Activated T-cell treated with anti-CD3 and anti-CD28 coated beads for 24 hours (primary cell): ENCODE measurements at regions not wholly inside any gene's neighbourhood (a gene's known extent, or its start where the extent isn't known, plus 50 kb on each side); places are given as distances from the start of the nearest gene placed in this dataset.

Experiments used
- DNase-seq: peaks from one replicate; pipeline ENCODE4 v3.0.0-alpha.2; 2020; ENCODE audit warnings: low read depth

GRCh38 chr12:91240386-91241095, 57.9 kb upstream of the DCN start:
- DNase-seq = no peak

DNA sequence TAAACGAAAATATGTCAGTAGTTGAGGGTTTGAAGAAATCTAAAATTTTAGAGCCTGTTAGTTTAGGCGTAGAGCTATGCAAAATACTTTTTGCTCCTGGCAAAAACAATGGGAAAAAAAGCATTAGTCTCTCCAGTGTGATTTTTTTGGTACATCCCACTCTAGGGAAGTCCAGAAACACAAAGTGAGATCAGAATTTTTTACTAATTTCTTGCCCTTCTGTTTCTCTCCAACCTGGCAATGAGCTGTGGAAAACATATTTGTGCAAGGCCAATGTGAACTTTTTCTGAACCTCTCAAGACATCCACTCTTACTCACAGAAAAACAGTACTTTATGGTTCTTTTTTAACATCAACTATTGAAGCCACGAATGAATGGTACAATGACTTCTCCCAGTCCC, 56.9 kb upstream of the DCN start:
- no peak for DNase-seq
